ENCODE measurements at regions not wholly inside any gene's neighbourhood (a gene's known extent, or its start where the extent isn't known, plus 50 kb on each side); places are given as distances from the start of the nearest gene placed in this dataset.

- no peak for DNase-seq (ENCODE audit: extremely low read depth, low read depth)
- no peak for TF ChIP-seq CTCF (IDR thresholded peaks at IDR 0.05; ENCODE audit: low read depth, low read length, missing control alignments)
- H3K4me3 ChIP-seq (replicated peaks; ENCODE audit: low read depth, low read length) = no peak overlapping the region
These were observed 282.2 kb downstream of the RRAGC start for GRCh38 chr1:38577385-38577784.

GRCh38 chr1:38576241-38576640 is 283.3 kb downstream of the RRAGC start:
- no peak overlapping the region for H3K4me3 ChIP-seq (replicated peaks; ENCODE audit: low read depth, low read length)
- TF ChIP-seq CTCF (IDR thresholded peaks at IDR 0.05; ENCODE audit: low read depth, low read length, missing control alignments) = no peak
- no peak for DNase-seq (ENCODE audit: extremely low read depth, low read depth)

GRCh38 chr1:38571726-38572125 is 287.8 kb downstream of the RRAGC start:
- no peak for TF ChIP-seq CTCF (IDR thresholded peaks at IDR 0.05; ENCODE audit: low read depth, low read length, missing control alignments)
- no peak overlapping the region for H3K4me3 ChIP-seq (replicated peaks; ENCODE audit: low read depth, low read length)
- DNase-seq (ENCODE audit: extremely low read depth, low read depth) = no peak

GRCh38 chr1:38570657-38570975 is 289.0 kb downstream of the RRAGC start:
- H3K4me3 ChIP-seq (replicated peaks; ENCODE audit: low read depth, low read length) = no peak overlapping the region
- no peak for TF ChIP-seq CTCF (IDR thresholded peaks at IDR 0.05; ENCODE audit: low read depth, low read length, missing control alignments)
- DNase-seq (ENCODE audit: extremely low read depth, low read depth) = no peak

GRCh38 chr1:38569932-38570656 is 289.5 kb downstream of the RRAGC start:
- no peak overlapping the region for H3K4me3 ChIP-seq (replicated peaks; ENCODE audit: low read depth, low read length)
- no peak for DNase-seq (ENCODE audit: extremely low read depth, low read depth)
- no peak for TF ChIP-seq CTCF (IDR thresholded peaks at IDR 0.05; ENCODE audit: low read depth, low read length, missing control alignments)

GRCh38 chr1:38568061-38568857 is 291.3 kb downstream of the RRAGC start:
- DNase-seq (ENCODE audit: extremely low read depth, low read depth) = no peak
- TF ChIP-seq CTCF (IDR thresholded peaks at IDR 0.05; ENCODE audit: low read depth, low read length, missing control alignments) = no peak
- no peak overlapping the region for H3K4me3 ChIP-seq (replicated peaks; ENCODE audit: low read depth, low read length)
